ENCODE measurements at regions not wholly inside any gene's neighbourhood (a gene's known extent, or its start where the extent isn't known, plus 50 kb on each side); places are given as distances from the start of the nearest gene placed in this dataset.

DNA sequence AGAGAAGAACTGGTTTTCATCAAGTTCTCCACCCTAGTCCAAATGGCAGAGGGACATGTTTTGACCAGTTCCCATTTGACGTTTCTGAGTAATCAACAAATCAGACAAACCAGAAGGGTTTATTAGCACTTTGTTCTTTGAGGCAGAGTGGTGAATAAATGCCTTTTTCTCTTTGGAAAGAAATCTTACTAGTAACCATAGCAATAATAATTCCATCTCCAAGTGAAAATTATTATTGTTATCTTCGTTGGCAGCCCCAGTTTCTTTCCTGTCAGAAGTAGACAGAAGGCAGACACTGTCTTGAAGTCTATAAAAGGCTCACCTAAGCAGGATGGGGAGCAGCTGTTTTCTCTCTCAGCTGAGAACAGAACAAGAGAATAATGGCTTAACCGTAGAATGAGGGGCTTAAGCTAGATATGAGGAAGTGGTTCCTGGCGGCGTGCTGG, 391.6 kb downstream of the PBX1 start:
- ATAC-seq: no peak
- POLR2A ChIA-PET: no interaction called here
- Histone ChIP-seq H3K79me2 (ENCODE audit: insufficient read depth, low read length) (no peaks in the 10 kb centered on the region), H3K4me2 (ENCODE audit: low read length) (no peak overlapping the region), H3K9me2 (ENCODE audit: insufficient read depth) (no peaks in the 10 kb centered on the region), H4K20me1 (ENCODE audit: insufficient read depth) (no peaks in the 10 kb centered on the region), H2AFZ (ENCODE audit: low read depth, low read length, poor library complexity, severe bottlenecking) (no peak overlapping the region), H3K9ac (ENCODE audit: low read length) (no peak overlapping the region), H3K9me3 (ENCODE audit: control insufficient read depth in 1 of 2, insufficient read depth in 1 of 2, low read depth in 1 of 2, low read length in 2 of 2) (no peaks in the 10 kb centered on the region), H3K36me3 (ENCODE audit: control insufficient read depth in 1 of 2, insufficient read depth in 2 of 2, low read length in 2 of 2) (no peaks in the 10 kb centered on the region), H3K27ac (ENCODE audit: low read depth, low read length) (no peak overlapping the region), H3K4me1 (ENCODE audit: control insufficient read depth in 1 of 2, insufficient read depth in 2 of 2, low read length in 2 of 2) (no peaks in the 10 kb centered on the region), H3K4me3 (replicated peaks in 1 of 2; ENCODE audit: low read depth in 1 of 2, low read length in 2 of 2) (no peak overlapping the region), H3K27me3 (ENCODE audit: insufficient read depth, low read length) (no peaks in the 10 kb centered on the region)
- DNase-seq (ENCODE audit: low read depth, low spot score): no peak
- intact Hi-C loops (cut with micrococcal nuclease): no loop called here
- TF ChIP-seq EZH2phosphoT487 (IDR thresholded peaks at IDR 0.05; ENCODE audit: borderline replicate concordance) (no peak), REST (IDR thresholded peaks at IDR 0.05; ENCODE audit: low read depth) (no peak), ZBTB33 (IDR thresholded peaks at IDR 0.05; ENCODE audit: extremely low read depth, insufficient replicate concordance, low read length) (no peak), JUND (IDR thresholded peaks at IDR 0.05) (no peak), RAD21 (IDR thresholded peaks at IDR 0.05; ENCODE audit: low read depth) (no peak), SP1 (IDR thresholded peaks at IDR 0.05; ENCODE audit: low read depth) (no peak), SRF (IDR thresholded peaks at IDR 0.05; ENCODE audit: low read depth) (no peak), CEBPB (IDR thresholded peaks at IDR 0.05; ENCODE audit: low read depth) (no peak), TCF7L2 (IDR thresholded peaks at IDR 0.05; ENCODE audit: borderline replicate concordance, extremely low read depth, insufficient read depth, insufficient read length) (no peak), POLR2AphosphoS5 (IDR thresholded peaks at IDR 0.05; ENCODE audit: low read depth, low read length) (no peak)
- TF ChIP-seq, protein P1, sequence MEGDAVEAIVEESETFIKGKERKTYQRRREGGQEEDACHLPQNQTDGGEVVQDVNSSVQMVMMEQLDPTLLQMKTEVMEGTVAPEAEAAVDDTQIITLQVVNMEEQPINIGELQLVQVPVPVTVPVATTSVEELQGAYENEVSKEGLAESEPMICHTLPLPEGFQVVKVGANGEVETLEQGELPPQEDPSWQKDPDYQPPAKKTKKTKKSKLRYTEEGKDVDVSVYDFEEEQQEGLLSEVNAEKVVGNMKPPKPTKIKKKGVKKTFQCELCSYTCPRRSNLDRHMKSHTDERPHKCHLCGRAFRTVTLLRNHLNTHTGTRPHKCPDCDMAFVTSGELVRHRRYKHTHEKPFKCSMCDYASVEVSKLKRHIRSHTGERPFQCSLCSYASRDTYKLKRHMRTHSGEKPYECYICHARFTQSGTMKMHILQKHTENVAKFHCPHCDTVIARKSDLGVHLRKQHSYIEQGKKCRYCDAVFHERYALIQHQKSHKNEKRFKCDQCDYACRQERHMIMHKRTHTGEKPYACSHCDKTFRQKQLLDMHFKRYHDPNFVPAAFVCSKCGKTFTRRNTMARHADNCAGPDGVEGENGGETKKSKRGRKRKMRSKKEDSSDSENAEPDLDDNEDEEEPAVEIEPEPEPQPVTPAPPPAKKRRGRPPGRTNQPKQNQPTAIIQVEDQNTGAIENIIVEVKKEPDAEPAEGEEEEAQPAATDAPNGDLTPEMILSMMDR (IDR thresholded peaks at IDR 0.05 in 2 of 3, conservative IDR thresholded peaks at IDR 0.05 in 1 of 3; ENCODE audit: borderline replicate concordance in 1 of 3, insufficient read depth in 1 of 3, low read depth in 2 of 3, low read length in 2 of 3): no peak
- BruUV-seq (replicated peaks): no TSS peak
- CTCF ChIA-PET: no interaction called here
- RAD21 ChIA-PET (ENCODE audit: low non-redundant PET in 1 of 2, low total read pairs in 2 of 2, uncharacterized antibody in 2 of 2, unreplicated experiment in 2 of 2): no interaction called here

Measured in HCT116 (cell line).